ENCODE measurements at regions not wholly inside any gene's neighbourhood (a gene's known extent, or its start where the extent isn't known, plus 50 kb on each side); places are given as distances from the start of the nearest gene placed in this dataset.
A peak's percentile ranks its signal among the peaks of the same experiment; 100 is the strongest.

- peak; percentile 57 for DNase-seq (ENCODE audit: low read depth)
Measured at GRCh38 chr3:42012935-42013690, 51.2 kb upstream of the ULK4 start.

DNA sequence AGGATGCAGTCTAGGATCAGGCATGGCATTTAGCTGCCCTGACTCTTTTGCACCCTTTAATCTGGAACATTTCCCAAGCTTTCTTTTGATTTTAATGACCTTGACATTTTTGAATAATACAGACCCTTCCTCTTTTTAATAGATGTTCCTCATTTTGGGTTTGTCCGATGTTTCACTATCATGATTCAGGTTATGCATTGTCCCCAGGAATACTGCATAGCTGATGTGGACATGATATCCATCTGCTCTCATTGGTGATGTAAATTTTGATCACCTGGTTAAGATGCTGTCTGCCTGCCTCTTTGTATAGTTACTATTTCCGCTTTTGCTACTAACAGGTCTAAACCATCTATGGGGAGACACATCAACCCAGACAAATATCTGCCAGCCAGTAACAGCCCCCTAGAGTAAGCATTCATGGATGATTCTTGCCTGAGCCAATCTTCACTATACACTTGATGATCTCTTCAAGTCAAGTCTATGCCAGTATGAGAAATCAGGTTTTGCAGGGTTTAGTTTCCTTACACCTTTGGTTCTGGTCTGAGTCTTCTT is 50.6 kb upstream of the ULK4 start:
- no peak for DNase-seq (ENCODE audit: low read depth)

Data from T-helper 22 cell (primary cell).